Fibroblast of lung (primary cell): ENCODE measurements at regions not wholly inside any gene's neighbourhood (a gene's known extent, or its start where the extent isn't known, plus 50 kb on each side); places are given as distances from the start of the nearest gene placed in this dataset.

Source experiments
- DNase-seq, 2 donors: peaks; one replicate each; pipeline versions ENCODE4 v3.0.0 to v3.0.0-alpha.2; 2010; ENCODE audit warnings: low read depth in 2 of 2
- H2AFZ ChIP-seq: 2 replicates; pipeline ENCODE4 v1.5.1; 2012; ENCODE audit warnings: low read length, control low read depth, inconsistent platforms
- H3K27ac ChIP-seq: 2 replicates; pipeline ENCODE4 v1.5.1; 2011; ENCODE audit warnings: low read length, control low read depth; ENCODE audit not compliant: insufficient read depth
- H3K27me3 ChIP-seq: 2 replicates; pipeline ENCODE4 v1.5.1; 2011; ENCODE audit warnings: mild to moderate bottlenecking, low read length; ENCODE audit not compliant: control insufficient read depth, insufficient read depth
- H3K36me3 ChIP-seq: 2 replicates; pipeline ENCODE4 v1.5.1; 2011; ENCODE audit warnings: low read length; ENCODE audit not compliant: control insufficient read depth, insufficient read depth
- H3K4me1 ChIP-seq: 2 replicates; pipeline ENCODE4 v1.5.1; 2011; ENCODE audit warnings: low read length; ENCODE audit not compliant: control insufficient read depth, insufficient read depth; ENCODE audit errors: extremely low read depth
- H3K4me2 ChIP-seq: 2 replicates; pipeline ENCODE4 v1.5.1; 2011; ENCODE audit warnings: low read length, control low read depth; ENCODE audit not compliant: insufficient read depth; ENCODE audit errors: extremely low read depth
- H3K4me3 ChIP-seq, 4 experiments: fragments of 200-600 bp in 1 of 4; sonication (generic) in 1 of 4; replicated peaks in 1 of 4; 2 replicates each; pipeline ENCODE4 v1.5.1; 2011 to 2016; ENCODE audit warnings: low read length in 4 of 4, low read depth in 3 of 4, mild to moderate bottlenecking in 3 of 4, control low read depth in 2 of 4, inconsistent platforms in 1 of 4, mixed read lengths in 1 of 4; ENCODE audit not compliant: insufficient read depth in 1 of 4; ENCODE audit errors: control extremely low read depth in 1 of 4
- H3K79me2 ChIP-seq: 2 replicates; pipeline ENCODE4 v1.5.1; 2012; ENCODE audit warnings: mild to moderate bottlenecking, low read length, inconsistent platforms; ENCODE audit not compliant: control insufficient read depth, insufficient read depth
- H3K9ac ChIP-seq: 2 replicates; pipeline ENCODE4 v1.5.1; 2011; ENCODE audit warnings: mild to moderate bottlenecking, low read length, control low read depth; ENCODE audit not compliant: insufficient read depth
- H3K9me3 ChIP-seq: 2 replicates; pipeline ENCODE4 v1.5.1; 2012; ENCODE audit warnings: low read depth, low read length; ENCODE audit not compliant: control insufficient read depth, insufficient read depth
- H4K20me1 ChIP-seq: 2 replicates; pipeline ENCODE4 v1.5.1; 2011; ENCODE audit warnings: low read length; ENCODE audit not compliant: control insufficient read depth, insufficient read depth; ENCODE audit errors: extremely low read depth
- CTCF ChIP-seq, 2 donors: IDR thresholded peaks in 1 of 2; conservative IDR thresholded peaks in 1 of 2; 1 replicate in 1 of 2; 2 replicates in 1 of 2; pipeline ENCODE4 v1.5.1; 2011 to 2012; ENCODE audit warnings: low read length in 2 of 2, control low read depth in 1 of 2, inconsistent platforms in 1 of 2, low read depth in 1 of 2, mild to moderate bottlenecking in 1 of 2
- EZH2 ChIP-seq: IDR thresholded peaks from 2 replicates; pipeline ENCODE4 v1.5.1; 2012; ENCODE audit warnings: low read length, control low read depth, mild to moderate bottlenecking; ENCODE audit errors: missing control alignments

- no peak for DNase-seq
- Histone ChIP-seq H3K36me3 (no peaks in the 10 kb centered on the region), H4K20me1 (no peaks in the 10 kb centered on the region), H3K9ac (no peak overlapping the region), H3K27ac (no peak overlapping the region), H3K79me2 (no peaks in the 10 kb centered on the region), H3K27me3 (no peaks in the 10 kb centered on the region), H3K4me3 (no peak overlapping the region), H3K4me2 (no peak overlapping the region), H3K4me1 (no peaks in the 10 kb centered on the region), H3K9me3 (no peaks in the 10 kb centered on the region), H2AFZ (no peak overlapping the region)
- TF ChIP-seq EZH2: no peak
- no peak for TF ChIP-seq CTCF (conservative IDR thresholded peaks at IDR 0.05 in 1 of 2, IDR thresholded peaks at IDR 0.05 in 1 of 2; ENCODE audit: low read depth in 1 of 2, low read length in 2 of 2)
Measured at GRCh38 chr13:53788286-53788685, 759.7 kb downstream of the OLFM4 start.

GRCh38 chr13:53800011-53800410 lies 771.4 kb downstream of the OLFM4 start:
- TF ChIP-seq CTCF (conservative IDR thresholded peaks at IDR 0.05 in 1 of 2, IDR thresholded peaks at IDR 0.05 in 1 of 2; ENCODE audit: low read depth in 1 of 2, low read length in 2 of 2) (no peak), EZH2 (no peak)
- no peak for DNase-seq
- Histone ChIP-seq H3K4me2 (no peak overlapping the region), H3K79me2 (no peaks in the 10 kb centered on the region), H3K4me3 (no peak overlapping the region), H4K20me1 (no peaks in the 10 kb centered on the region), H3K9me3 (no peaks in the 10 kb centered on the region), H3K27ac (no peak overlapping the region), H2AFZ (no peak overlapping the region), H3K9ac (no peak overlapping the region), H3K27me3 (no peaks in the 10 kb centered on the region), H3K4me1 (no peaks in the 10 kb centered on the region), H3K36me3 (no peaks in the 10 kb centered on the region)

- no peaks in the 10 kb centered on the region for H3K79me2 ChIP-seq
- no peak for DNase-seq
- H3K4me3 ChIP-seq: no peak overlapping the region
- H3K9ac ChIP-seq: no peak overlapping the region
- no peaks in the 10 kb centered on the region for H3K36me3 ChIP-seq
- no peaks in the 10 kb centered on the region for H3K4me1 ChIP-seq
- H3K9me3 ChIP-seq: no peaks in the 10 kb centered on the region
- H4K20me1 ChIP-seq: no peaks in the 10 kb centered on the region
- TF ChIP-seq CTCF (conservative IDR thresholded peaks at IDR 0.05 in 1 of 2, IDR thresholded peaks at IDR 0.05 in 1 of 2; ENCODE audit: low read depth in 1 of 2, low read length in 2 of 2) (no peak), EZH2 (no peak)
- H3K4me2 ChIP-seq: no peak overlapping the region
- no peak overlapping the region for H3K27ac ChIP-seq
- no peaks in the 10 kb centered on the region for H3K27me3 ChIP-seq
- no peak overlapping the region for H2AFZ ChIP-seq
Measured at GRCh38 chr13:53807251-53807834, 778.7 kb downstream of the OLFM4 start.
